ENCODE measurements at regions not wholly inside any gene's neighbourhood (a gene's known extent, or its start where the extent isn't known, plus 50 kb on each side); places are given as distances from the start of the nearest gene placed in this dataset.
"Not testable (repeated sequence)": the region's sequence is repeated elsewhere in the genome, so short reads cannot be mapped to it uniquely, and the experiment has no call there.

GRCh38 chr9:33731625-33732024 lies 63.7 kb upstream of the PRSS3 start:
- no peak overlapping the region for H3K27ac ChIP-seq (ENCODE audit: low read depth, low read length, poor library complexity, severe bottlenecking)
- intact Hi-C loops (cut with micrococcal nuclease; ENCODE audit: unreplicated experiment) = no loop called here
- no peaks in the 10 kb centered on the region for H3K27me3 ChIP-seq (replicated peaks; ENCODE audit: insufficient read depth, low read depth, low read length, poor library complexity)
- ChIA-PET POLR2A (ENCODE audit: low non-redundant PET) (no interaction called here), CTCF (no interaction called here)
- H3K9me3 ChIP-seq (ENCODE audit: low read depth, low read length, poor library complexity, severe bottlenecking) = peaks cover 6% of the 10 kb centered on the region
- BruUV-seq (replicated peaks) = no TSS peak
- DNase-seq (ENCODE audit: low spot score) = no peak
- no peak for TF ChIP-seq EZH2 (IDR thresholded peaks at IDR 0.05; ENCODE audit: borderline replicate concordance, low read depth, low read length, poor library complexity, severe bottlenecking)
- TF ChIP-seq, protein P1, sequence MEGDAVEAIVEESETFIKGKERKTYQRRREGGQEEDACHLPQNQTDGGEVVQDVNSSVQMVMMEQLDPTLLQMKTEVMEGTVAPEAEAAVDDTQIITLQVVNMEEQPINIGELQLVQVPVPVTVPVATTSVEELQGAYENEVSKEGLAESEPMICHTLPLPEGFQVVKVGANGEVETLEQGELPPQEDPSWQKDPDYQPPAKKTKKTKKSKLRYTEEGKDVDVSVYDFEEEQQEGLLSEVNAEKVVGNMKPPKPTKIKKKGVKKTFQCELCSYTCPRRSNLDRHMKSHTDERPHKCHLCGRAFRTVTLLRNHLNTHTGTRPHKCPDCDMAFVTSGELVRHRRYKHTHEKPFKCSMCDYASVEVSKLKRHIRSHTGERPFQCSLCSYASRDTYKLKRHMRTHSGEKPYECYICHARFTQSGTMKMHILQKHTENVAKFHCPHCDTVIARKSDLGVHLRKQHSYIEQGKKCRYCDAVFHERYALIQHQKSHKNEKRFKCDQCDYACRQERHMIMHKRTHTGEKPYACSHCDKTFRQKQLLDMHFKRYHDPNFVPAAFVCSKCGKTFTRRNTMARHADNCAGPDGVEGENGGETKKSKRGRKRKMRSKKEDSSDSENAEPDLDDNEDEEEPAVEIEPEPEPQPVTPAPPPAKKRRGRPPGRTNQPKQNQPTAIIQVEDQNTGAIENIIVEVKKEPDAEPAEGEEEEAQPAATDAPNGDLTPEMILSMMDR (conservative IDR thresholded peaks at IDR 0.05; ENCODE audit: low read depth, low read length) = no peak
- no peaks in the 10 kb centered on the region for H3K36me3 ChIP-seq (ENCODE audit: insufficient read depth, low read length, poor library complexity, severe bottlenecking)
- H3K4me3 ChIP-seq (ENCODE audit: low read depth, low read length, poor library complexity, severe bottlenecking) = no peak overlapping the region
- H3K4me1 ChIP-seq (ENCODE audit: insufficient read depth, low read length, poor library complexity, severe bottlenecking) = no peaks in the 10 kb centered on the region

DNA sequence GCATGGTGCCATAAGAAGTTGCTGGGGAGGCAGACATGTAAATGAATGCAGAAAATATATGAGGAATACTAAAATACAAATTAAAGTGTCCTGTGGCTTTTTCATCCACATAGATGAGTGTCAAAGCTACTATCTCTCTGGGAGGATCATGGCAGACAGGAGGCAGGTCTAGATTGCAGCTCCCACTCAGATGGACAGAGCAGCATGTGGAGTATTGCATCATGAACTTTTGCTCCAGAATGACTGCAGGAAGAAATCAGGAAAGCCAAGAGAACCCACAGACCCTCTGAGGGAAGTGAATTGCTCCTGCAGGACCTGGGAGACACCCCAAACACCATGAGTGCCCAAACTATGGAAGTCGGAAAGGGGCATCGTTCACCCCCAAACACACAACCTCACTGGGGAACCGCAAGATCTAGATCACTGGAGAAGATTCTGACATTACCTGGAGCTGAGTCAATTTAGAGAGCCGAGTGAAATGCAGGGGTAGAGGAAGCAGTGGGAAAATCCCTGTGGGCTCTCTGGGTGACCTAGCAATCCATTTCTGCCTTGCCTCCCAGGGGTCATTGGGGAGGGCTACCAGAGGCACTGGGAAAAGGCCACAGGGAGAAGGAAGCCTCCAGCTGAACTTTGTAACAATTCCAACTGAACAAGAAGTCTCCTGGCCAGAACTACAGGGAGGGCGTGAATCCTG lies 61.0 kb upstream of the PRSS3 start:
- BruUV-seq (replicated peaks); CTCF ChIA-PET; H3K4me3 ChIP-seq (ENCODE audit: low read depth, low read length, poor library complexity, severe bottlenecking); DNase-seq (ENCODE audit: low spot score); H3K27ac ChIP-seq (ENCODE audit: low read depth, low read length, poor library complexity, severe bottlenecking); H3K9me3 ChIP-seq (ENCODE audit: low read depth, low read length, poor library complexity, severe bottlenecking); H3K27me3 ChIP-seq (replicated peaks; ENCODE audit: insufficient read depth, low read depth, low read length, poor library complexity); intact Hi-C loops (cut with micrococcal nuclease; ENCODE audit: unreplicated experiment); H3K4me1 ChIP-seq (ENCODE audit: insufficient read depth, low read length, poor library complexity, severe bottlenecking); POLR2A ChIA-PET (ENCODE audit: low non-redundant PET); H3K36me3 ChIP-seq (ENCODE audit: insufficient read depth, low read length, poor library complexity, severe bottlenecking): not testable (repeated sequence)

- POLR2A ChIA-PET (ENCODE audit: low non-redundant PET); DNase-seq (ENCODE audit: low spot score); H3K36me3 ChIP-seq (ENCODE audit: insufficient read depth, low read length, poor library complexity, severe bottlenecking); CTCF ChIA-PET; H3K4me1 ChIP-seq (ENCODE audit: insufficient read depth, low read length, poor library complexity, severe bottlenecking); H3K4me3 ChIP-seq (ENCODE audit: low read depth, low read length, poor library complexity, severe bottlenecking); BruUV-seq (replicated peaks); H3K27ac ChIP-seq (ENCODE audit: low read depth, low read length, poor library complexity, severe bottlenecking); H3K9me3 ChIP-seq (ENCODE audit: low read depth, low read length, poor library complexity, severe bottlenecking); H3K27me3 ChIP-seq (replicated peaks; ENCODE audit: insufficient read depth, low read depth, low read length, poor library complexity): not testable (repeated sequence)
- intact Hi-C loops (cut with micrococcal nuclease; ENCODE audit: unreplicated experiment) = loop anchor here (5.0 kb wide), 2 partner anchors 42 to 337 kb away; no protein-coding TSS in a partner anchor
Measured at GRCh38 chr9:33734941-33735835, 60.2 kb upstream of the PRSS3 start.

- Histone ChIP-seq H3K36me3 (ENCODE audit: insufficient read depth, low read length, poor library complexity, severe bottlenecking) (no peaks in the 10 kb centered on the region), H3K27me3 (replicated peaks; ENCODE audit: insufficient read depth, low read depth, low read length, poor library complexity) (no peaks in the 10 kb centered on the region), H3K9me3 (ENCODE audit: low read depth, low read length, poor library complexity, severe bottlenecking) (no peaks in the 10 kb centered on the region), H3K4me3 (ENCODE audit: low read depth, low read length, poor library complexity, severe bottlenecking) (no peak overlapping the region), H3K4me1 (ENCODE audit: insufficient read depth, low read length, poor library complexity, severe bottlenecking) (no peaks in the 10 kb centered on the region), H3K27ac (ENCODE audit: low read depth, low read length, poor library complexity, severe bottlenecking) (no peak overlapping the region)
- peak; percentile 60 for DNase-seq (ENCODE audit: low spot score)
- ChIA-PET CTCF (interaction anchor here (0.6 to 1.4 kb wide), 9 partner anchors 10 to 866 kb away, joined by 3 to 43 read pairs (median 6); no protein-coding TSS in a partner anchor), POLR2A (ENCODE audit: low non-redundant PET) (interaction anchor here (0.7 kb wide), 1 partner anchor 13 kb away, joined by 3 read pairs; no protein-coding TSS in a partner anchor)
- BruUV-seq (replicated peaks) = no TSS peak
- intact Hi-C loops (cut with micrococcal nuclease; ENCODE audit: unreplicated experiment) = loop anchor here (5.0 kb wide), 2 partner anchors 39 to 334 kb away; no protein-coding TSS in a partner anchor
- TF ChIP-seq EZH2 (IDR thresholded peaks at IDR 0.05; ENCODE audit: borderline replicate concordance, low read depth, low read length, poor library complexity, severe bottlenecking) = no peak
- TF ChIP-seq, protein P1 (conservative IDR thresholded peaks at IDR 0.05; ENCODE audit: low read depth, low read length) = peak; percentile 71
Measured at GRCh38 chr9:33737811-33738606, 57.4 kb upstream of the PRSS3 start.
